ENCODE measurements at regions not wholly inside any gene's neighbourhood (a gene's known extent, or its start where the extent isn't known, plus 50 kb on each side); places are given as distances from the start of the nearest gene placed in this dataset.

- Histone ChIP-seq H3K9me3 (no peaks in the 10 kb centered on the region), H3K27ac (peak overlapping the region; percentile 68 to 84 (median 76)), H3K36me3 (no peaks in the 10 kb centered on the region), H3K4me3 (peak overlapping the region in 1 of 4 donors; percentile 46), H3K4me1 (peaks cover 20 to 27% (median 20%) of the 10 kb centered on the region in 3 donors), H3K27me3 (no peaks in the 10 kb centered on the region)
- intact Hi-C loops (cut with DNase I): no loop called here
- TF ChIP-seq POLR2A (IDR thresholded peaks at IDR 0.05) (no peak), CTCF (IDR thresholded peaks at IDR 0.05) (no peak)
- DNase-seq: no peak
- WGBS, 2 donors: 35 to 47% methylated on average over 11 of the region's 11 CpGs
These were observed 80.4 kb upstream of the MEF2A start for GRCh38 chr15:99485153-99485961.

- intact Hi-C loops (cut with DNase I): no loop called here
- Histone ChIP-seq H3K27me3 (no peaks in the 10 kb centered on the region), H3K4me3 (peak overlapping the region; percentile 20 to 64 (median 40)), H3K27ac (peak overlapping the region; percentile 68 to 84 (median 76)), H3K36me3 (no peaks in the 10 kb centered on the region), H3K4me1 (peaks cover 20 to 27% (median 20%) of the 10 kb centered on the region in 3 donors), H3K9me3 (no peaks in the 10 kb centered on the region)
- no peak for TF ChIP-seq POLR2A (IDR thresholded peaks at IDR 0.05)
- TF ChIP-seq CTCF (IDR thresholded peaks at IDR 0.05): no peak
- WGBS, 2 donors: 10 to 16% methylated on average over 9 of the region's 9 CpGs
- DNase-seq: no peak
These were observed 79.8 kb upstream of the MEF2A start for GRCh38 chr15:99485992-99486370.

GRCh38 chr15:99486371-99487336 is 79.1 kb upstream of the MEF2A start:
- Histone ChIP-seq H3K36me3 (no peaks in the 10 kb centered on the region), H3K27me3 (no peaks in the 10 kb centered on the region), H3K4me1 (peaks cover 20 to 27% (median 20%) of the 10 kb centered on the region in 3 donors), H3K9me3 (no peaks in the 10 kb centered on the region), H3K4me3 (peak overlapping the region; percentile 20 to 64 (median 40)), H3K27ac (peak overlapping the region; percentile 68 to 84 (median 76))
- no peak for DNase-seq
- 10% methylated on average over 18 to 20 of the region's 31 CpGs for WGBS, 2 donors
- TF ChIP-seq POLR2A (IDR thresholded peaks at IDR 0.05) (no peak), CTCF (IDR thresholded peaks at IDR 0.05) (no peak)
- intact Hi-C loops (cut with DNase I): no loop called here

- Histone ChIP-seq H3K4me3 (peak overlapping the region in 1 of 4 donors; percentile 46), H3K27me3 (no peaks in the 10 kb centered on the region), H3K27ac (peak overlapping the region; percentile 68 to 84 (median 76)), H3K4me1 (peaks cover 20 to 27% (median 20%) of the 10 kb centered on the region in 3 donors), H3K9me3 (no peaks in the 10 kb centered on the region), H3K36me3 (no peaks in the 10 kb centered on the region)
- no peak for DNase-seq
- no peak for TF ChIP-seq POLR2A (IDR thresholded peaks at IDR 0.05)
- no peak for TF ChIP-seq CTCF (IDR thresholded peaks at IDR 0.05)
- 86 to 87% methylated on average over 5 of the region's 5 CpGs for WGBS, 2 donors
- intact Hi-C loops (cut with DNase I): no loop called here
These were observed 78.5 kb upstream of the MEF2A start for GRCh38 chr15:99487337-99487730.

Measured in esophagus squamous epithelium (tissue), 5 donors.